ENCODE measurements at regions not wholly inside any gene's neighbourhood (a gene's known extent, or its start where the extent isn't known, plus 50 kb on each side); places are given as distances from the start of the nearest gene placed in this dataset.

DNA sequence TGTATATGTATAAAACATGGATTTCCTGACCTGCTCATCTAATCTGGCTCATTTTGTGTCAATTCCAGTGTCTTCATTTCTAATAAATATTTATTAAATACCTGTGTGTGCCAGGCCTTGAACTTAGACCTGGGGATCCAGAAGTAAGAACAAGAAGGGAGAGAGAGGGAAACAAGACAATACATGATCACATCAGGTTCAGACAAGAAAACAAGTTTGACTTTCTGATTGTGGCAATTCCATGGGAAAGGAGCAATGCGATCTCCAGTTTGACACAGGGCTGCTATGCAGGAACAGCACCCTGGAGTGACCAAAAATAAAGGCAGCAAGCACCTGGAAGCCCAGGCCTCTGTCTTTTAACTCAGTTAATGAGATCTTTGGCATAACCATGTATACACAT, 198.1 kb upstream of the ACTBL2 start:
- H3K9me3 Mint-ChIP-seq (ENCODE audit: low read depth), result no peaks in the 10 kb centered on the region
- H3K4me3 Mint-ChIP-seq, result no peak overlapping the region

GRCh38 chr5:57677235-57677634, 194.6 kb upstream of the ACTBL2 start:
- no peak overlapping the region for H3K4me3 Mint-ChIP-seq
- no peaks in the 10 kb centered on the region for H3K9me3 Mint-ChIP-seq (ENCODE audit: low read depth)
- H3K27me3 Mint-ChIP-seq, result peaks cover 3% of the 10 kb centered on the region
- CTCF ChIA-PET, result no interaction called here
- DNase-seq, result no peak
- H3K36me3 Mint-ChIP-seq, result no peaks in the 10 kb centered on the region
- no peaks in the 10 kb centered on the region for H3K4me1 Mint-ChIP-seq
- no peak overlapping the region for H3K27ac Mint-ChIP-seq
- no peak for ATAC-seq

More for the DNA sequence above, 198.1 kb upstream of the ACTBL2 start:
- no peaks in the 10 kb centered on the region for H3K27me3 Mint-ChIP-seq
- CTCF ChIA-PET, result no interaction called here
- ATAC-seq (no peak), DNase-seq (no peak)
- no peaks in the 10 kb centered on the region for H3K36me3 Mint-ChIP-seq
- no peaks in the 10 kb centered on the region for H3K4me1 Mint-ChIP-seq
- H3K27ac Mint-ChIP-seq, result no peak overlapping the region

DNA sequence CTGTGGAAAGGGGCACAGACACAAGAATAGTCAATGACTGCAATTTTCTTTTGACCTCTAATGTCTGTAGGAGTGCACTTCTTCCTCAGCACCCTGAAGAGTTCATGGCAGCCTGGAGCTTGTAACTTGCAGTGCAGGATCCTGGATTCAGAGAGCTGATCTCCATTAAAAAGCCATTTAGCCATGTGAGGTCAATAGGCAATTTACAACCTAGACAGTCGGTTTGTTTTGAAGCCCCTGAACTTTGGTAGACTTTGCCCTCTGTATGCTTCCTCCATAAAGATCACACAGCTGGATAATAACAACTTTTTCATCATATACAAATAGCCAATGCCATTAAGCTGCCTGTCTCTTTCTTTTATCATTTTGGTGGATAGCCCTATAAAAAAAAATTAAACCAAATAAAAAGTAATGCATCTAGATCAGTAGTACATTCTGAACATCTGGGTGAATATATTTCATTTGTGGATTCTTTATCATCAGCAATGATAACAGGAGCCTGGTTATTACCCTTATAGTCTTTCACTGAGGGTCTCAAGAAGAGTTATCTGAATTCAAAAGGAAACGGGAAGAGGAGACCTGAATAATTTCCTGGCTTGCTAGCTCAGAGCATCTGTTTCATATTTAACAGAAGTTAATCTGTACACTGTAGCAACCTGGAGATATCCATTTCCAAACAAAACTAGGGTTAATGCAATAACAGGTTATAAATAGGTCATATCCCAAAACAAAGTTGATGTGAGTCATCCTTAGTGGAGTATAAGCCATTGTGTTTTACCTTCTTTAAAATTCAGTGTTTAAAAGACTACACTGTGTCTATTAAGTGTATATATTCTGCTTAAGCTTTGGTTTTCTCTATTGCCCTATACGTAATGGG, 193.8 kb upstream of the ACTBL2 start:
- DNase-seq (no peak), ATAC-seq (no peak)
- no peak overlapping the region for H3K27ac Mint-ChIP-seq
- H3K4me1 Mint-ChIP-seq, result no peaks in the 10 kb centered on the region
- H3K36me3 Mint-ChIP-seq, result no peaks in the 10 kb centered on the region
- H3K4me3 Mint-ChIP-seq, result no peak overlapping the region
- H3K9me3 Mint-ChIP-seq (ENCODE audit: low read depth), result no peaks in the 10 kb centered on the region
- CTCF ChIA-PET, result no interaction called here
- H3K27me3 Mint-ChIP-seq, result peaks cover 7% of the 10 kb centered on the region

GRCh38 chr5:57675236-57675635, 192.6 kb upstream of the ACTBL2 start:
- H3K36me3 Mint-ChIP-seq, result no peaks in the 10 kb centered on the region
- H3K27ac Mint-ChIP-seq, result no peak overlapping the region
- H3K4me3 Mint-ChIP-seq, result no peak overlapping the region
- CTCF ChIA-PET, result no interaction called here
- H3K27me3 Mint-ChIP-seq, result peaks cover 7% of the 10 kb centered on the region
- no peaks in the 10 kb centered on the region for H3K9me3 Mint-ChIP-seq (ENCODE audit: low read depth)
- ATAC-seq (no peak), DNase-seq (no peak)
- H3K4me1 Mint-ChIP-seq, result no peaks in the 10 kb centered on the region

DNA sequence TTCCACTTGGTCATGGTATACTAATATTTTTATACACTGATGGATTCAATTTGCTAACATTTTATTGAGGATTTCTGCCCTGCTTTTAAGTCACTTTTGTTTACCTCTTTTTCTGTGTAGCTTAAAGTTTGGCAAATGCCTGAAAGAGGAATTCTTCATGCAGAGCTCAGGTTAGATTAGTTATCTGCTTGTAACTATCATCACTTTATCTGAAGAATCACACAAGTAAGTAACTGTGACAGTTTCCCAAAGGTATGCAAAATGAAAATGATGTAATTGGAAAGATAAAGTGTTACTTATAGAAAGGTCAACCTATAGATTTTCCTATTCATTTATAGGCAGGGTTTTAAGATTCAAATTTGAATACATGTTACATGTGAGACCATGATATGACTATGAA, 188.8 kb upstream of the ACTBL2 start:
- Mint-ChIP-seq H3K9me3 (ENCODE audit: low read depth) (no peaks in the 10 kb centered on the region), H3K4me1 (no peaks in the 10 kb centered on the region), H3K27ac (no peak overlapping the region), H3K36me3 (no peaks in the 10 kb centered on the region), H3K27me3 (peaks cover 10% of the 10 kb centered on the region), H3K4me3 (no peak overlapping the region)
- CTCF ChIA-PET, result no interaction called here
- DNase-seq (no peak), ATAC-seq (no peak)

DNA sequence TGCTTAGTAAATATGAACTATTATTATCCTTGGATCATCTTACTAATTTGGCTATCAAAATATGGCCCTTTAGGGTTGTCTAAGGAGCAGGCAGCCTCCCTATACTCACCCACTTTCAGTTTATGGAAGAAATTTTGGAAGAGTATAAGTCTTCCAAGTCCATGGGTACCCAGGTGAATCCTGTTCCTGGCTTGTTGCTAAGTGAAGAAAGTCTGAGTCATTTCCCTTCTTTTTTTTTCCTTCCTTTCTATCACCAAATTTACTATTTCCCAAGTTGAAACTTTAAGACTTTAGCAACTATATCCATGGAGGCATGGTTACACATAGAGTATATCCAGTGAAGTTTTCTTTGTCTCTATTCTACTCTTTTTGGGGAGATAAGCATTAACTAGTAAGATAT, 184.0 kb upstream of the ACTBL2 start:
- Mint-ChIP-seq H3K27me3 (peaks cover 4% of the 10 kb centered on the region), H3K4me1 (no peaks in the 10 kb centered on the region), H3K36me3 (no peaks in the 10 kb centered on the region), H3K27ac (no peak overlapping the region), H3K9me3 (ENCODE audit: low read depth) (no peaks in the 10 kb centered on the region), H3K4me3 (no peak overlapping the region)
- CTCF ChIA-PET, result no interaction called here
- no peak for DNase-seq
- no peak for ATAC-seq

DNA sequence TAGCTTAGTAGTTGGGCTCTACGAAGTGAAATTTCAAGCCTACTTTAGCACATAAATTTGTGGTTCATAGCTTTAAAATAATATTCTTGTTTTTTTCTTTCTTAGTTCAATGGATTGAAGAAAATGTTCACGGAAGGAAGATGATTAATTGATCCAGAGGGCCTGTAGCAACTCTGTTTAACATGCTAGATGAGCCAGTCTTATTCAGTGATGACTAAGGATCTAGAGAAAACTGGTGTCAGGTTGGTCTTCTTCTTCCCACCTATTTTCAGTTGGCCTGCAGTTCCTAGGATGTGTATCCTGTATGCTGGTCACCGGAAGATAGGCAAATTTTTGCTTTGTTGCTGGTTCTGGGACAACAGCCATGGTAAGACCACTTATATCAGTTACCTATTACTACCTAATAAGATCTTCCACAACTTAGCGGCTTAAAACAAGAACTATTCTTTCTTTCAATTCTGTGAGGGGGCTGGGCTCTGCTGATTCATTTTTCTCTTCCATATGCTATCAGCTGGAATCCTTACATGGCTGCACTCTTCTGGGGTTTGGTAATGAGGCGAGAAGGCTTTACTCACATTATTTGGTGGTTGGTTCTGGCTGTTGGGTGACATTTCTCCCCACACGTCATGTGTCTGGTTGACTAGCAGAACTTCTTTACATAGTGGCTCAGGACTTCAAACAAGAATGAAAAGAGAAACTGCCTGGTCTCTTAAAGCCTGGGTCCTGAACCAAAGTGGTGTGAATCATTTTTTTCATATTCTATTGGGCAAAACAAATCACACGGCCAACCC, 182.7 kb upstream of the ACTBL2 start:
- Mint-ChIP-seq H3K4me3 (no peak overlapping the region), H3K27me3 (peaks cover 5% of the 10 kb centered on the region), H3K27ac (no peak overlapping the region), H3K36me3 (no peaks in the 10 kb centered on the region), H3K4me1 (no peaks in the 10 kb centered on the region), H3K9me3 (ENCODE audit: low read depth) (no peaks in the 10 kb centered on the region)
- no peak for ATAC-seq
- DNase-seq, result no peak
- CTCF ChIA-PET, result no interaction called here

GRCh38 chr5:57664700-57665099, 182.1 kb upstream of the ACTBL2 start:
- Mint-ChIP-seq H3K27ac (no peak overlapping the region), H3K4me1 (no peaks in the 10 kb centered on the region), H3K4me3 (no peak overlapping the region), H3K9me3 (ENCODE audit: low read depth) (no peaks in the 10 kb centered on the region), H3K27me3 (peaks cover 5% of the 10 kb centered on the region), H3K36me3 (no peaks in the 10 kb centered on the region)
- CTCF ChIA-PET, result no interaction called here
- no peak for ATAC-seq
- no peak for DNase-seq

DNA sequence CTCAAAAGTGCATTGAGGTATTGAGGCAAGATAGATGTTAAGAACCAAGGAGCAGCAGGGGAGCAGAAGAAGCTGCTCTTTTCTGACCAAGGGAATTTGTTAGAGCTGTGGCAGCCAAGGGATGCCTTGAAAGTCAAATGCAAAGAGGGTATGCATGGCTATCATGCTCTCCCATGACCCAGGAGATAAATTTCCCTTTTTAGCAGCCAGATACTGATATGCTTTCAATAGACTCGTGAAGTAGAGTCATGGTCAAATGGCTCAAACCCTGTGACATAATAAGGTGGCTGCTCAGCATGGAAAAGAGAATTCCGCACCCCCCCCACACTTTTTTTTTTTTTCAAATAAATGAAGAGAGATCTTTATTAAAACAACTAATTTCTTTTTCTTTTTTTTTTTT, 180.9 kb upstream of the ACTBL2 start:
- Mint-ChIP-seq H3K9me3 (ENCODE audit: low read depth) (peaks cover 2% of the 10 kb centered on the region), H3K36me3 (no peaks in the 10 kb centered on the region), H3K4me3 (no peak overlapping the region), H3K4me1 (no peaks in the 10 kb centered on the region), H3K27me3 (peaks cover 3% of the 10 kb centered on the region), H3K27ac (no peak overlapping the region)
- DNase-seq (no peak), ATAC-seq (no peak)
- CTCF ChIA-PET, result no interaction called here

DNA sequence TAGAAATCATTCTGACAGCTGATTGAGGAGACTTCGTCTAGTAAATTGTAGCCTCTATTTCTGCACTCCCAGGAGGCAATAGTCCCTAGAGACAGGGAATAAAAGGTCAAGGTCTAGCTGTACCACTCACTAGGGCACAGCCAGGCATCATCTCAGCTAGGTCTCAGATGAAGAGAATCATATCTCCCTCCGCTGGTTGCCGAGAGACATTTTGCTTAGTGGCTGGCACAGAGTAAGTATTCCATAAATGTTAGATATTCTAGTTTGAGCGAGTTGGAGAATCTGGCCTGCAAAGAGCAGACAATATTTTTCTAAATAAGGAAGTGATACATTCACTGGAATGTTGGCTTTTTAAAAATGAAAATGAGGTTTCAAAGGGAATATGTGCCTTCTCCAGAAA, 180.4 kb upstream of the ACTBL2 start:
- no peak for ATAC-seq
- Mint-ChIP-seq H3K36me3 (no peaks in the 10 kb centered on the region), H3K27me3 (peaks cover 3% of the 10 kb centered on the region), H3K9me3 (ENCODE audit: low read depth) (peaks cover 2% of the 10 kb centered on the region), H3K4me1 (no peaks in the 10 kb centered on the region), H3K27ac (no peak overlapping the region), H3K4me3 (no peak overlapping the region)
- DNase-seq, result no peak
- CTCF ChIA-PET, result no interaction called here

DNA sequence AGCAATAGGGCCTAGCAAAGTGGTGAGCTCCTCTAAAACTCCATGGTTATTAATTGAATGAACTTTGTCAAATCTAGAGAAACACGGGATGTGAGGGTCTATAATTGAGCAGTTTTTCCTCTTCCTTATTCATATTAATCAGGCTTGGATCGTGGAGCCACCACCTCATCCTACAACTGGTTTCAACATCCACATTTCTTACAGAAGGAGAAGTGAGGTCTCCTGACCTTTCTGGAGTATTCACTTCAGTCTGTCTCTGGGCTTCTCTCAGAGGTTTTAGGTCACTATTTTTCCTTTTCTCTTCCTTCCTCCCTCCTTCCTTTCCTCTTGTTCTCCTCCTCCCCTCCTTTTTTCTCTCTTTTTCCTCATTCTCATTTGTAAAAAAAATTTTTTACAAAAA, 177.3 kb upstream of the ACTBL2 start:
- no peak for DNase-seq
- Mint-ChIP-seq H3K27me3 (peaks cover 3% of the 10 kb centered on the region), H3K36me3 (no peaks in the 10 kb centered on the region), H3K9me3 (ENCODE audit: low read depth) (peaks cover 2% of the 10 kb centered on the region), H3K4me3 (no peak overlapping the region), H3K27ac (no peak overlapping the region), H3K4me1 (no peaks in the 10 kb centered on the region)
- no peak for ATAC-seq
- CTCF ChIA-PET, result no interaction called here

GRCh38 chr5:57658018-57658417, 175.4 kb upstream of the ACTBL2 start:
- Mint-ChIP-seq H3K4me1 (no peaks in the 10 kb centered on the region), H3K27ac (no peak overlapping the region), H3K36me3 (no peaks in the 10 kb centered on the region), H3K9me3 (ENCODE audit: low read depth) (peaks cover 2% of the 10 kb centered on the region), H3K4me3 (no peak overlapping the region), H3K27me3 (peaks cover 3% of the 10 kb centered on the region)
- no peak for ATAC-seq
- DNase-seq, result no peak
- CTCF ChIA-PET, result no interaction called here

GRCh38 chr5:57655228-57655627, 172.6 kb upstream of the ACTBL2 start:
- DNase-seq (no peak), ATAC-seq (no peak)
- peaks cover 2% of the 10 kb centered on the region for H3K9me3 Mint-ChIP-seq (ENCODE audit: low read depth)
- no peaks in the 10 kb centered on the region for H3K4me1 Mint-ChIP-seq
- H3K36me3 Mint-ChIP-seq, result no peaks in the 10 kb centered on the region
- H3K27ac Mint-ChIP-seq, result no peak overlapping the region
- H3K4me3 Mint-ChIP-seq, result no peak overlapping the region
- CTCF ChIA-PET, result no interaction called here
- no peaks in the 10 kb centered on the region for H3K27me3 Mint-ChIP-seq

DNA sequence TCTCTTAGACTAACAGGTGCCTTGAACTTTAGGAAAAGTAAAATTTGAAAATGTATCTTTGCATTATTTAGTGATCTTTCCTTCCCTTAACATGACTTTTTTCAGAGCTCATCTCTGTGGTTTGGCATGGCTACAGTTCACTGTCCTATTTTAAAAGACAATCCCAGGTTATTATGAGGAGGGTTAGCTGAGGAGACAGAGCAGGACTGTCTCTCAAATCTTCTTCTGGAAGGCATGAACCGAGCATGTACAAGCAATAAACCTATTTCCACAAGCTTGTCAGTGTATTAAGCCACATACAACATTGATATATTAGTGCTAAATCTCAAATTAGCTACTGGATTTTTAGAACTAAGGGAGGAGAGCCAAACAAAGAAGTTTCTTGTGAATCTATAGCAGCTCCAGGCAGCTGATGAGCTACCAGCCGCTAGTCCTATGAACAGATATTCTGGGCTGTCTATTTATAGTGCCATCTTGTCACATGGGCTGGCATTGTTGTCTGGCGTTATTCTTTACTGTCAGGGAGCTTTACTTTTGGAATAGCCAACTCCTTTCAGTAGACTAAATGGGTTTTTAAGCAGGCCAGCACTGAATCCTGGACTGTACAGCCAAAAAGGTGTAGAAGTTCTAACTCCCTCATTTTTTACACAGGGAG, 171.2 kb upstream of the ACTBL2 start:
- no peak overlapping the region for H3K4me3 Mint-ChIP-seq
- no peaks in the 10 kb centered on the region for H3K36me3 Mint-ChIP-seq
- DNase-seq (no peak), ATAC-seq (no peak)
- peaks cover 4% of the 10 kb centered on the region for H3K27me3 Mint-ChIP-seq
- H3K9me3 Mint-ChIP-seq (ENCODE audit: low read depth), result no peaks in the 10 kb centered on the region
- no peaks in the 10 kb centered on the region for H3K4me1 Mint-ChIP-seq
- H3K27ac Mint-ChIP-seq, result no peak overlapping the region
- CTCF ChIA-PET, result no interaction called here
